Stromal cell of bone marrow (primary cell): ENCODE measurements at regions not wholly inside any gene's neighbourhood (a gene's known extent, or its start where the extent isn't known, plus 50 kb on each side); places are given as distances from the start of the nearest gene placed in this dataset.
"Not testable (repeated sequence)": the region's sequence is repeated elsewhere in the genome, so short reads cannot be mapped to it uniquely, and the experiment has no call there.

Source experiments
- DNase-seq: peaks from one replicate; pipeline ENCODE4 v3.0.0-alpha.2; 2012; ENCODE audit warnings: low read depth

GRCh38 chr1:5686925-5687706, 305.1 kb downstream of the NPHP4 start:
- no peak for DNase-seq

- no peak for DNase-seq
These were observed 306.0 kb downstream of the NPHP4 start for GRCh38 chr1:5686195-5686594.

- no peak for DNase-seq
These were observed 306.7 kb downstream of the NPHP4 start for GRCh38 chr1:5685446-5686040.

GRCh38 chr1:5684791-5685190, 307.4 kb downstream of the NPHP4 start:
- DNase-seq = no peak

- no peak for DNase-seq
These were observed 308.8 kb downstream of the NPHP4 start for GRCh38 chr1:5683446-5683845.

GRCh38 chr1:5682626-5683225, 309.5 kb downstream of the NPHP4 start:
- no peak for DNase-seq

- no peak for DNase-seq
These were observed 310.6 kb downstream of the NPHP4 start for GRCh38 chr1:5681654-5682053.

- no peak for DNase-seq
These were observed 311.6 kb downstream of the NPHP4 start for GRCh38 chr1:5680600-5680999.

- no peak for DNase-seq
These were observed 313.5 kb downstream of the NPHP4 start for GRCh38 chr1:5678759-5679158.

GRCh38 chr1:5672355-5672754, 319.9 kb downstream of the NPHP4 start:
- DNase-seq = not testable (repeated sequence)

GRCh38 chr1:5670590-5671350, 321.5 kb downstream of the NPHP4 start:
- no peak for DNase-seq

GRCh38 chr1:5667513-5668325, 324.5 kb downstream of the NPHP4 start:
- DNase-seq = no peak

GRCh38 chr1:5664906-5665875, 327.0 kb downstream of the NPHP4 start:
- no peak for DNase-seq

GRCh38 chr1:5664081-5664768, 328.0 kb downstream of the NPHP4 start:
- no peak for DNase-seq

- DNase-seq = no peak
These were observed 329.5 kb downstream of the NPHP4 start for GRCh38 chr1:5662744-5663126.

GRCh38 chr1:5662086-5662743, 330.0 kb downstream of the NPHP4 start:
- DNase-seq = no peak

GRCh38 chr1:5661196-5662085, 330.8 kb downstream of the NPHP4 start:
- DNase-seq = no peak

- no peak for DNase-seq
These were observed 331.9 kb downstream of the NPHP4 start for GRCh38 chr1:5660141-5660935.
